T47D (cell line): ENCODE measurements at regions not wholly inside any gene's neighbourhood (a gene's known extent, or its start where the extent isn't known, plus 50 kb on each side); places are given as distances from the start of the nearest gene placed in this dataset.
A peak's percentile ranks its signal among the peaks of the same experiment; 100 is the strongest.

ENCODE experiments used
- DNase-seq, 2 experiments: peaks; one replicate each; pipeline versions ENCODE4 v3.0.0 to v3.0.0-alpha.2; 2011 to 2012; ENCODE audit warnings: low read depth in 1 of 2, low spot score in 1 of 2
- JUND ChIP-seq: IDR thresholded peaks from 2 replicates; pipeline ENCODE4 v1.6.1; 2012; ENCODE audit warnings: low read depth
- in situ Hi-C: cut with HindIII; loops from 2 replicates; pipeline ENCODE4 v1.10.0; 2016; ENCODE audit warnings: low sequenced_read_pairs, low pct_unique_long_range_greater_than_20kb

DNA sequence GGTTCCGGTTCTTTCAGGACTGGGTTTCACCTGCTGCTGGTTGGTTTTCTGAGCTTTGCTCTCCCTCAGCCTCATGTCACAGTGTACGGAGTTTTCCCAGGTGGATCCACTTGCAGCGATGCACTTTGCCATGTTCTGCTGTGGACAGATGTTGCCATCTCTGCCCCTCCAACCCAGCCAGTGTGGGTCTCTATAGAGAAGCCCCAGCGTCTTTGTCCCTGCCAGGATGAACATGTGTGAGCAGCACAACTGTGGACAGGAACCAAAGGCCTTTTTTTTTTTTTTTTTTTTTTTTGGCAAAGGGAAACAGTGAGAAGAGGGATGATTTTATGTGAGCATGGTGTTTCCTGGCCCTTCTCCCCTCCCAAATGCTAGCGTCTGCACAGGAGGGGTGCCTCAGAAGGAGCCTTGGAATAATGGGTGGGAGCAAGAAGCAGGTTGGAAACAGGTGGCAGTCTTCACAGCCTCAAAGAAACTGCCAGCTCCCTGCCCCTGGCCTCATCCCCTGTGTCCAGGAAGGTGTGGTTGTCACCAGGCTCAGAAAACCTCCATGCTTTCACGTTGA is 106.5 kb downstream of the RPS24 start:
- in situ Hi-C loops = no loop called here
- no peak for TF ChIP-seq JUND

DNA sequence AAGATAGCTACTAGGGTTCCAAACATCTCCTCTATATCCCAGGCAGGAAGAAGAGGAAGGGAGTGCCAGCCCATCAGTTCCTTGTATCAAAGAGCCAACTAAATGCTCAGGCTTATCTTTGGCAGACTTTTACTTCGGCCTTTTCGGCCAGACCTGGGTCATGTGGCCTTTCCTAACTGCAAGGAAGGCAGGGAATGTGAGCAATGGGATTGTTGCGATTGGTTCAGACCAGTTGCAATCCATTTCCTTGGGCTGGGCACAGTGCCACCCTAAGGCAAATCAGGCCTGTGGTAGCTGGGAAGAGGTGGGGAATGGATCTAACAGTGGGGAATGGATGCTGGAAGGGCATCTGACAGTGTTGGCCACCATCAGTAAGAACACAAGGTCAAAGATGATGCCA is 109.9 kb downstream of the RPS24 start:
- DNase-seq = no peak
- TF ChIP-seq JUND = no peak
- in situ Hi-C loops = no loop called here

More for the DNA sequence above, 106.5 kb downstream of the RPS24 start:
- no peak for DNase-seq

GRCh38 chr10:78146200-78146599 is 112.5 kb downstream of the RPS24 start:
- in situ Hi-C loops = no loop called here
- no peak for TF ChIP-seq JUND
- no peak for DNase-seq

DNA sequence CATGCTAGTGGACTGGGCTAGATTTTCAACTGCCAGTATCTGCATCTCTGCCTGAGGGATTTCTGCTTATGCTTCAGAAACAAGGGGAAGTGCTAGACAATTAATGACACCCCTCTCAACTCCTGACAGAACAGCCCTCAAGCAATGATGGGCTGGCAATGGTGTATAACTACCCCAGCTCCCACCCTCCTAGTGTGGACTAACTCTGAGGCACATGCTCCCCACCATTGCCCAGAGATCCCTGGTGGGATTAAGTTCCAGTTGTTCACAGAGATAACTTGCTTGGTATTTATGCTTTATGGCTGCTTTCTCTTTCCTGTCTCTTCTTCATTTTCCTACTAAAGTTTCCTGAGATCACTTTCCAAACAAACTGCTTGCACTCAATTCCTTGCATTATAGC is 113.5 kb downstream of the RPS24 start:
- DNase-seq = no peak
- no peak for TF ChIP-seq JUND
- in situ Hi-C loops = no loop called here

DNA sequence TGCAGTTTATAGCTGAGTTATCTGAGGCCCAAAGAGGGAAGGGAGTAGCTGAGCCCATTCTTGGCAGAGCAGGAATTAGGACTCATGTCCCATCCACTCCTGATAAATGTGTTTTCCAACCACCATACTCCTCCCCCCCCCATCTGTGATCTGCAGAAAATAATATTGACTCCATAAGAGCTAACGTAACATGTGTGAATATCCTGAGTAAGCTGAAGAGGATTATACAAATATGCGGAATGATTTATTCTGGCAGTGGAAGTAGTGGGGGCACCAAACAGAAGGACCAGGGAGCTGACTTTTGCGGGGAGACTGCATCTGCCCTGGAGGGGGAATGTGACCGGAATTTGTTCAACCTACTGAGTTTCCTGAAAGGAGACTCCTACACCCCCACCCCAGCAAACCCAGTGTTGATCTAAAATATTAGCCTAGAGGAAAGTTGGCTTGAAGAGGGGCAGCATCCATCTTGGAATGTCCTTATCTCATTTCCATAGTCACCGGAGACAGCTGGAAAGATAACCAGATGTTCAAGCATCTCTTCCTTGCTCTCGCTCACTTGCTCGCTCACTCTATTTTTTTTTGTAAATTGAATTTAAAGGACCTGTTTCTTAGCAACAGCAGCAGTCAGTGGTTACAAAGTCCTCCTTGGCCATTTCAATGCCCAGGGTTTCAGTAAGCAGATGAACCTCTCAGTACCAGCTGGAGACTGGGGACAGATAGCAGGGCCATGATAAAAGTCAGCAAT is 114.7 kb downstream of the RPS24 start:
- DNase-seq = no peak
- TF ChIP-seq JUND = no peak
- in situ Hi-C loops = no loop called here

GRCh38 chr10:78148961-78149612 is 115.4 kb downstream of the RPS24 start:
- peak in 1 of 2 experiments; percentile 38 for DNase-seq
- in situ Hi-C loops = no loop called here

GRCh38 chr10:78150756-78151155 is 117.1 kb downstream of the RPS24 start:
- no peak for TF ChIP-seq JUND
- in situ Hi-C loops = no loop called here
- DNase-seq = no peak

More at GRCh38 chr10:78148961-78149612, 115.4 kb downstream of the RPS24 start:
- TF ChIP-seq JUND = no peak

DNA sequence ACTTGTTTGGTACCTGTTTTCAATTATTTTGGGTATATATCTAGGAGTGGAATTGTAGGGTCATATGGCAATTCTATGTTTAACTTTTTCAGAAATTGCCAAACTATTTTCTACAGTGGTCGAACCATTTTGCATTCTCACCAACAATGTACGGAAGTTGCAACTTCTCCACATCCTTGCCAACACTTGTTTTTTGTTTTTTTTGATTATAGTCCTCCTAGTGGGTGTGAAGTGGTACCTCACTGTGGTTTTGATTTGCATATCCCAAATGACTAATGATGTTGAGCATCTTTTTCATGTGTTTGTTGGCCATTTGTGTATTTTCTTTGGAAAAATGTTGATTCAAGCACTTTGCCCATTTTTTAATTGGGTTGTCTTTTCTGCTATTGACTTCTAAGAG is 122.1 kb downstream of the RPS24 start:
- in situ Hi-C loops = no loop called here
- TF ChIP-seq JUND = no peak
- no peak for DNase-seq

DNA sequence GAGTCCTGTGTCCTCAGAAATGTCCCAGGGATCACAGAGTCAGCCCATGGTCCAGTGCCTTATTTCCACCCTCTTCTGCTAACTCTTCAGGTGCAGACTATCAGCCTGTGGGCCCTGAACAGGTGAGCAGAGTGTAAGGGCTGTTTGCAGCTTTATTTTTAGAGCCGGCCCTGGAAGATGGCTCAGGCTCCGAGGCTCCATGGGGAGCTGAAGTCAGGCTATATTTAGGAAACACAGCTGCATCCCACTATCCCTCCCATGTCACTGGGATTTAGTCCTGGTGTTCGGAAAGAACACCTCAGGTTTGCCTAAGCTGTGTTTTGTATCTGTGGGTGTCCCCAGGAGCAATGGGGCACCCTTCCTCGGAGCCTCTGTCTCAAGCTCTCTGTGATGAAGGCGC is 126.9 kb downstream of the RPS24 start:
- DNase-seq = no peak
- in situ Hi-C loops = no loop called here

GRCh38 chr10:78162853-78163252 is 129.2 kb downstream of the RPS24 start:
- no peak for DNase-seq
- no peak for TF ChIP-seq JUND
- in situ Hi-C loops = no loop called here

More for the DNA sequence above, 126.9 kb downstream of the RPS24 start:
- no peak for TF ChIP-seq JUND

DNA sequence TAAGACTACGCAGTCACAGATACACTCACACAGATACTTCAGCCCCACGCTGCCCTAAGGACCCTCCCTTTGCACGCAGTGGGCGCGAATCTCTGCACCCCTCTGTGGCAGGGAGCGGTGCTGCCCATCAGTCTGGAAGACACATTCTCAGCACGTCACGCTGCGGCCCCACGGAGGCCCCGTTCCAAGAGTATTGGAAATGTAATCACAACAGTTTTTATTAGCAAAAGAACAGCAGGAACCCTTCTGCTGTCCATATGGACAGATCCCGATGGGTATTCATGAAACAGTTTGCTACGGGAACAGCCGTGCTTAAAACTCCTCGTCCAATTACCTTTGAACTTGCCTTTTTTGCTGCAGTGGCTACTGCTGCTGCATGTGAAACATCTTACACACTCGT is 131.0 kb downstream of the RPS24 start:
- no peak for TF ChIP-seq JUND
- no peak for DNase-seq
- in situ Hi-C loops = no loop called here

- DNase-seq = no peak
- no peak for TF ChIP-seq JUND
- in situ Hi-C loops = no loop called here
Measured at GRCh38 chr10:78165172-78165571, 131.5 kb downstream of the RPS24 start.

DNA sequence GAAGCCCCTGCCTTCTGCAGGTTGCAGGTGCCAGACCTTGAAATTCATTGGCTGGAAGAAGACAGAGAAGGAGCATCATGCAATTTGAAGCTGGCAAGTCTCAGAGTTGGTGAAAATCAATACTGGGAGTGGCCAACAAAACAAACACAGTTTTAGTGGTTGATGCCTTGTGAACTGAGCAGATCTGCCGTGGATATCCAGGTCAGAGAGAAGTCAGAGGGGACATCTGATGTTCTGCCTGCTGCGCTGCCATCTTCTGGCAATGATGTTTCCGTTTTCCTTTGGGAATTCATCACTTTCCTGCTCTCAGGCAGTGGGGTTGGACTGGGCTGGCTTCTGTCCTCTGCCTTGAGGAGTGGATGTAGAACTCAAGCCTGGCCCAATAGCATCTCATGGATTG is 132.0 kb downstream of the RPS24 start:
- DNase-seq = peak in 1 of 2 experiments; percentile 58
- TF ChIP-seq JUND = no peak
- in situ Hi-C loops = no loop called here
